Stimulated activated CD4-positive, alpha-beta T cell treated with anti-CD3 and anti-CD28 coated beads, TNF-alpha, amount 100 ng/mL, for 24 hours (primary cell): ENCODE measurements at regions not wholly inside any gene's neighbourhood (a gene's known extent, or its start where the extent isn't known, plus 50 kb on each side); places are given as distances from the start of the nearest gene placed in this dataset.

Source experiments
- DNase-seq, 3 experiments: peaks; one replicate each; pipeline ENCODE4 v3.0.0-alpha.2; 2020; ENCODE audit warnings: low read depth in 3 of 3

GRCh38 chr10:29857843-29858701 is 201.3 kb downstream of the JCAD start:
- DNase-seq = no peak

- DNase-seq = no peak
These were observed 203.1 kb downstream of the JCAD start for GRCh38 chr10:29856295-29856694.

GRCh38 chr10:29853913-29854312 is 205.5 kb downstream of the JCAD start:
- DNase-seq = no peak

GRCh38 chr10:29851241-29851640 is 208.1 kb downstream of the JCAD start:
- DNase-seq = no peak

GRCh38 chr10:29850371-29850770 is 209.0 kb downstream of the JCAD start:
- no peak for DNase-seq

GRCh38 chr10:29849886-29850285 is 209.5 kb downstream of the JCAD start:
- no peak for DNase-seq

- DNase-seq = no peak
These were observed 210.1 kb downstream of the JCAD start for GRCh38 chr10:29849126-29849833.

- no peak for DNase-seq
These were observed 212.1 kb upstream of the SVIL start for GRCh38 chr10:29846881-29847280.

- DNase-seq = no peak
These were observed 210.4 kb upstream of the SVIL start for GRCh38 chr10:29845166-29845565.

GRCh38 chr10:29843143-29843542 is 208.4 kb upstream of the SVIL start:
- no peak for DNase-seq

- DNase-seq = no peak
These were observed 207.2 kb upstream of the SVIL start for GRCh38 chr10:29841724-29842649.

GRCh38 chr10:29840516-29841276 is 205.9 kb upstream of the SVIL start:
- DNase-seq = no peak

- no peak for DNase-seq
These were observed 205.2 kb upstream of the SVIL start for GRCh38 chr10:29839826-29840515.

- DNase-seq = no peak
These were observed 203.8 kb upstream of the SVIL start for GRCh38 chr10:29838539-29838938.

GRCh38 chr10:29837586-29837985 is 202.8 kb upstream of the SVIL start:
- DNase-seq = no peak

GRCh38 chr10:29836396-29836795 is 201.6 kb upstream of the SVIL start:
- no peak for DNase-seq

- DNase-seq = no peak
These were observed 200.3 kb upstream of the SVIL start for GRCh38 chr10:29835055-29835454.

- no peak for DNase-seq
These were observed 196.1 kb upstream of the SVIL start for GRCh38 chr10:29830531-29831512.

GRCh38 chr10:29829776-29830175 is 195.0 kb upstream of the SVIL start:
- DNase-seq = no peak
